Mesothelial cell of epicardium (in vitro differentiated cells): ENCODE measurements at regions not wholly inside any gene's neighbourhood (a gene's known extent, or its start where the extent isn't known, plus 50 kb on each side); places are given as distances from the start of the nearest gene placed in this dataset.

Experiments used
- DNase-seq, 2 experiments: peaks; one replicate each; pipeline ENCODE4 v3.0.0; 2021; ENCODE audit warnings: low spot score in 2 of 2; ENCODE audit not compliant: unreplicated experiment in 2 of 2
- H3K27ac Mint-ChIP-seq: 2 replicates; pipeline ENCODE4 v1.8.0; 2021; ENCODE audit warnings: mixed read lengths
- H3K27me3 Mint-ChIP-seq: 2 replicates; pipeline ENCODE4 v1.8.0; 2021; ENCODE audit warnings: low read depth, mixed read lengths
- H3K36me3 Mint-ChIP-seq: 2 replicates; pipeline ENCODE4 v1.8.0; 2021; ENCODE audit warnings: mixed read lengths
- H3K4me1 Mint-ChIP-seq: 2 replicates; pipeline ENCODE4 v1.8.0; 2021; ENCODE audit warnings: mixed read lengths
- H3K4me3 Mint-ChIP-seq: 2 replicates; pipeline ENCODE4 v1.8.0; 2021; ENCODE audit warnings: mild to moderate bottlenecking, moderate library complexity, mixed read lengths
- H3K9me3 Mint-ChIP-seq: 2 replicates; pipeline ENCODE4 v1.8.0; 2021; ENCODE audit warnings: mixed read lengths
- CTCF ChIP-seq: fragments of 200-600 bp; sonication (generic); IDR thresholded peaks from one replicate; pipeline ENCODE4 v1.5.0; 2021; ENCODE audit warnings: antibody characterized with exemption; ENCODE audit not compliant: unreplicated experiment

GRCh38 chr13:53759016-53759415 is 730.4 kb downstream of the OLFM4 start:
- TF ChIP-seq CTCF = no peak
- no peaks in the 10 kb centered on the region for H3K36me3 Mint-ChIP-seq
- no peak overlapping the region for H3K27ac Mint-ChIP-seq
- no peak for DNase-seq
- peaks cover 3% of the 10 kb centered on the region for H3K4me1 Mint-ChIP-seq
- no peak overlapping the region for H3K4me3 Mint-ChIP-seq
- no peaks in the 10 kb centered on the region for H3K27me3 Mint-ChIP-seq
- peaks cover 21% of the 10 kb centered on the region for H3K9me3 Mint-ChIP-seq

- Mint-ChIP-seq H3K9me3 (peaks cover 3% of the 10 kb centered on the region), H3K4me3 (no peak overlapping the region), H3K27ac (no peak overlapping the region), H3K27me3 (no peaks in the 10 kb centered on the region), H3K4me1 (peaks cover 35% of the 10 kb centered on the region), H3K36me3 (no peaks in the 10 kb centered on the region)
- no peak for DNase-seq
- peak; percentile 11 for TF ChIP-seq CTCF
Observed at GRCh38 chr13:53775807-53776206, 747.2 kb downstream of the OLFM4 start.

GRCh38 chr13:53778937-53779336 is 750.3 kb downstream of the OLFM4 start:
- peaks cover 51% of the 10 kb centered on the region for H3K4me1 Mint-ChIP-seq
- H3K27ac Mint-ChIP-seq = no peak overlapping the region
- H3K9me3 Mint-ChIP-seq = no peaks in the 10 kb centered on the region
- H3K36me3 Mint-ChIP-seq = no peaks in the 10 kb centered on the region
- H3K4me3 Mint-ChIP-seq = no peak overlapping the region
- no peak for TF ChIP-seq CTCF
- peaks cover 3% of the 10 kb centered on the region for H3K27me3 Mint-ChIP-seq
- no peak for DNase-seq

GRCh38 chr13:53781941-53782340 is 753.3 kb downstream of the OLFM4 start:
- no peaks in the 10 kb centered on the region for H3K36me3 Mint-ChIP-seq
- H3K9me3 Mint-ChIP-seq = peaks cover 4% of the 10 kb centered on the region
- H3K4me3 Mint-ChIP-seq = peak overlapping the region; percentile 56
- H3K4me1 Mint-ChIP-seq = peaks cover 41% of the 10 kb centered on the region
- peaks cover 8% of the 10 kb centered on the region for H3K27me3 Mint-ChIP-seq
- DNase-seq = no peak
- TF ChIP-seq CTCF = no peak
- H3K27ac Mint-ChIP-seq = no peak overlapping the region

GRCh38 chr13:53782488-53782961 is 753.9 kb downstream of the OLFM4 start:
- H3K36me3 Mint-ChIP-seq = no peaks in the 10 kb centered on the region
- H3K4me1 Mint-ChIP-seq = peaks cover 38% of the 10 kb centered on the region
- no peak overlapping the region for H3K27ac Mint-ChIP-seq
- H3K9me3 Mint-ChIP-seq = peaks cover 4% of the 10 kb centered on the region
- no peak for DNase-seq
- peak overlapping the region; percentile 56 for H3K4me3 Mint-ChIP-seq
- H3K27me3 Mint-ChIP-seq = peaks cover 8% of the 10 kb centered on the region
- TF ChIP-seq CTCF = peak; percentile 92

- DNase-seq = no peak
- no peak overlapping the region for H3K4me3 Mint-ChIP-seq
- peaks cover 30% of the 10 kb centered on the region for H3K4me1 Mint-ChIP-seq
- H3K27me3 Mint-ChIP-seq = peaks cover 10% of the 10 kb centered on the region
- H3K27ac Mint-ChIP-seq = no peak overlapping the region
- no peaks in the 10 kb centered on the region for H3K36me3 Mint-ChIP-seq
- peaks cover 4% of the 10 kb centered on the region for H3K9me3 Mint-ChIP-seq
- no peak for TF ChIP-seq CTCF
Observed at GRCh38 chr13:53783471-53783870, 754.9 kb downstream of the OLFM4 start.
